Thyroid gland (tissue), 4 donors: ENCODE measurements at regions not wholly inside any gene's neighbourhood (a gene's known extent, or its start where the extent isn't known, plus 50 kb on each side); places are given as distances from the start of the nearest gene placed in this dataset.

ENCODE experiments used
- POLR2A ChIP-seq, 2 donors: fragments of 450-650 bp; IDR thresholded peaks; one replicate each; pipeline ENCODE4 v1.6.1; 2017; ENCODE audit warnings: antibody characterized with exemption in 2 of 2, mild to moderate bottlenecking in 2 of 2, moderate library complexity in 1 of 2
- TF ChIP-seq, protein P1 (sequence below), 6 experiments: fragments of 200-600 bp in 3 of 6; fragments of 450-650 bp in 3 of 6; sonication (generic) in 3 of 6; IDR thresholded peaks; one replicate each; pipeline ENCODE4 v1.5.1; 2016 to 2019; ENCODE audit warnings: antibody characterized with exemption in 6 of 6, mild to moderate bottlenecking in 2 of 6, inconsistent platforms in 1 of 6, moderate library complexity in 1 of 6

DNA sequence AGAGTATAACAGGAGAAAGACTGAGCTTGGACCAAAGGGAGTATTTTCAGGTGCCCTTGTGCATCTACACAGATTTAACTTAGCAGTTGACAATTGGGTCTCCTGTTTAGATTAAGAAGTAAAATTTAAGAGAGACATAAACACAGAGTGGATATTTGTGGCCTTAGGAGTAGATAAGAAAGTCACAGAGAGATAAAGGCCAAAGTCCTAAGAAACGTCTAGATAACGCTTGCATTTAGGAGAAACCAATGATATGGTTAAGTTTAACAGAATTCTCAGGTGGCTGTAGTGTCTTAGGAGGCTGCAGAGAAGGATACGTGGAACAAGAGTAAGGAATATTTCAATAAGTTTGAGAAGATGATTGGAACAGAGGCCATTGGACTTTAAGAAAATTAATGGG is 155.0 kb upstream of the DAB2 start:
- TF ChIP-seq, protein P1, sequence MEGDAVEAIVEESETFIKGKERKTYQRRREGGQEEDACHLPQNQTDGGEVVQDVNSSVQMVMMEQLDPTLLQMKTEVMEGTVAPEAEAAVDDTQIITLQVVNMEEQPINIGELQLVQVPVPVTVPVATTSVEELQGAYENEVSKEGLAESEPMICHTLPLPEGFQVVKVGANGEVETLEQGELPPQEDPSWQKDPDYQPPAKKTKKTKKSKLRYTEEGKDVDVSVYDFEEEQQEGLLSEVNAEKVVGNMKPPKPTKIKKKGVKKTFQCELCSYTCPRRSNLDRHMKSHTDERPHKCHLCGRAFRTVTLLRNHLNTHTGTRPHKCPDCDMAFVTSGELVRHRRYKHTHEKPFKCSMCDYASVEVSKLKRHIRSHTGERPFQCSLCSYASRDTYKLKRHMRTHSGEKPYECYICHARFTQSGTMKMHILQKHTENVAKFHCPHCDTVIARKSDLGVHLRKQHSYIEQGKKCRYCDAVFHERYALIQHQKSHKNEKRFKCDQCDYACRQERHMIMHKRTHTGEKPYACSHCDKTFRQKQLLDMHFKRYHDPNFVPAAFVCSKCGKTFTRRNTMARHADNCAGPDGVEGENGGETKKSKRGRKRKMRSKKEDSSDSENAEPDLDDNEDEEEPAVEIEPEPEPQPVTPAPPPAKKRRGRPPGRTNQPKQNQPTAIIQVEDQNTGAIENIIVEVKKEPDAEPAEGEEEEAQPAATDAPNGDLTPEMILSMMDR (IDR thresholded peaks at IDR 0.05), result no peak
- TF ChIP-seq POLR2A (IDR thresholded peaks at IDR 0.05), result no peak
